Nucleus accumbens (tissue), 56 donors: ENCODE measurements at regions not wholly inside any gene's neighbourhood (a gene's known extent, or its start where the extent isn't known, plus 50 kb on each side); places are given as distances from the start of the nearest gene placed in this dataset.

Source experiments
- DNase-seq, 56 donors: peaks; one replicate each; lab custom pipeline; 2025; lab: John Stamatoyannopoulos, UW

GRCh38 chr5:125257057-125257972 is 510.9 kb upstream of the ZNF608 start:
- DNase-seq, result no peak

- DNase-seq, result no peak
These were observed 511.6 kb upstream of the ZNF608 start for GRCh38 chr5:125257997-125258396.

- no peak for DNase-seq
These were observed 512.2 kb upstream of the ZNF608 start for GRCh38 chr5:125258615-125259014.

- no peak for DNase-seq
These were observed 515.2 kb upstream of the ZNF608 start for GRCh38 chr5:125261505-125262250.

GRCh38 chr5:125262782-125263181 is 516.3 kb upstream of the ZNF608 start:
- DNase-seq, result no peak

- no peak for DNase-seq
These were observed 516.9 kb upstream of the ZNF608 start for GRCh38 chr5:125263356-125263755.

GRCh38 chr5:125266106-125266505 is 519.7 kb upstream of the ZNF608 start:
- DNase-seq, result no peak

- no peak for DNase-seq
These were observed 521.3 kb upstream of the ZNF608 start for GRCh38 chr5:125267636-125268248.

GRCh38 chr5:125269926-125270325 is 523.5 kb upstream of the ZNF608 start:
- DNase-seq, result no peak

- DNase-seq, result no peak
These were observed 525.9 kb upstream of the ZNF608 start for GRCh38 chr5:125272357-125272756.

- no peak for DNase-seq
These were observed 527.8 kb upstream of the ZNF608 start for GRCh38 chr5:125274211-125274610.

- DNase-seq, result no peak
These were observed 528.7 kb upstream of the ZNF608 start for GRCh38 chr5:125274938-125275724.

GRCh38 chr5:125275725-125276090 is 529.3 kb upstream of the ZNF608 start:
- DNase-seq, result no peak

GRCh38 chr5:125276096-125276495 is 529.7 kb upstream of the ZNF608 start:
- DNase-seq, result no peak

GRCh38 chr5:125277494-125278154 is 531.2 kb upstream of the ZNF608 start:
- DNase-seq, result peak in 4 of 56 donors; percentile 2 to 51 (median 10)

GRCh38 chr5:125278711-125279110 is 532.3 kb upstream of the ZNF608 start:
- DNase-seq, result no peak

GRCh38 chr5:125281667-125282066 is 535.2 kb upstream of the ZNF608 start:
- DNase-seq, result no peak

GRCh38 chr5:125283372-125283771 is 536.9 kb upstream of the ZNF608 start:
- DNase-seq, result no peak

- no peak for DNase-seq
These were observed 539.8 kb upstream of the ZNF608 start for GRCh38 chr5:125286271-125286670.

- DNase-seq, result no peak
These were observed 543.2 kb upstream of the ZNF608 start for GRCh38 chr5:125289606-125290005.
